Activated T-cell treated with anti-CD3 and anti-CD28 coated beads for 48 hours (primary cell): ENCODE measurements at regions not wholly inside any gene's neighbourhood (a gene's known extent, or its start where the extent isn't known, plus 50 kb on each side); places are given as distances from the start of the nearest gene placed in this dataset.
"Not testable (repeated sequence)": the region's sequence is repeated elsewhere in the genome, so short reads cannot be mapped to it uniquely, and the experiment has no call there.

Experiments used
- DNase-seq: peaks from one replicate; pipeline ENCODE4 v3.0.0-alpha.2; 2020; ENCODE audit warnings: low read depth

DNA sequence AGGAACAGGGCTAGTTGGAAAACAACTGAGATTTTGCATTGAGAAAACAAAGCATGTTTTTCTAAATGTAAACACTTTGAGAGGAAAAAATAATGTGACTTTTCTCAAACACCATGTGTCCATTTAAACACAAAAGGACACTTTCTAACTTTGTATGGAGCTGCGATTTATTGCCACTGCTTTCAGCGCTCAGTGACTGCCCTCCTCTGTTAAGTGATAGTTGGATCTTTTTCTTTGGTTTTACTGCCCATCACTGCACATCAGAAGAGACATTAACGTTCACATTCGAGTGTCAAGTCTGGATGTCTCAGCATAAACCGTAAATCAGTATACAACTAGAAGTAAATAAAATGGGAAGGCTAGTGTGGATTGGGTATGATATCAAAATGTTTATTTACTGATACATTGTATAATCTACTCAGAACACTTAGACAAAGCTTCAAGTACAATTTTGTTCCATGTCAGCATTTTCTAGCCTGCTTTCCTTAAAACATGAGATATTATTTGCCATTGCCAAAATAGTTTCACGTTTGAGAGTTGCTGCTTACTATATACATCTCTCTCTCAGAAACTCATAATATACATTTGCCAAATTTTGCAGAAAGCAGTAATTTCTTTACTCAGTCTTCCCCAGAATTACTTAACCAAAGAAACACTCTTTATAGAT is 237.6 kb downstream of the IKZF2 start:
- DNase-seq = no peak

DNA sequence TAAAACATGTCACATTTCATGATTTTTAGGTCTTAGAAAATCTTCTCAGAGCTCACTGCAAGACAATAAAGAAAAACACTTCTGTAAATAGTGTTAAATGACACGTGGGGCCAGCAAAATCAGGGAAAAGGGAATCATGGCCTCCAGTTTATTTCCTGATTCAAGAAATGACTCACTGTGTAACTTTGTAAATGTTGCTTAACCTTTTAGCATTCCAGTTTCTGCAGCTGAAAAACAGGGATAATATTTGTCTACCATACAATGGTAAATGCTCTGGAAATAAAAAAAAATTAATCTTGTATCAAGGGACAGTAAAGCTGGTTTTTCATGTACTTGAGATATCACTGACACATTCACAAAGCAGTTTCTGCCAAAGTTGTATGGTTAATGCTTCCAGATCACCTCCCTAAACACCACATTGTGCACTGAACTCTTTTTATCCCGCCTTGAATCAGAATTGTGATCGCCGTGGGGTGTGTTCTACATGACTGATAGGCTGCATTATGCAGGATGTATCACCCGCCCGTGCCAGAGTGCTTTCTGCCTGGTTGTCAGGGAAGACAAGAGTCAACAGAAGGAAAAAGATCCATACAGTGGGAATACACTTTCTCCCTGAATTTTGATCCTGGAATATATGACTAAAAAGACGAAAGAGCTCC is 238.8 kb downstream of the IKZF2 start:
- DNase-seq = no peak

DNA sequence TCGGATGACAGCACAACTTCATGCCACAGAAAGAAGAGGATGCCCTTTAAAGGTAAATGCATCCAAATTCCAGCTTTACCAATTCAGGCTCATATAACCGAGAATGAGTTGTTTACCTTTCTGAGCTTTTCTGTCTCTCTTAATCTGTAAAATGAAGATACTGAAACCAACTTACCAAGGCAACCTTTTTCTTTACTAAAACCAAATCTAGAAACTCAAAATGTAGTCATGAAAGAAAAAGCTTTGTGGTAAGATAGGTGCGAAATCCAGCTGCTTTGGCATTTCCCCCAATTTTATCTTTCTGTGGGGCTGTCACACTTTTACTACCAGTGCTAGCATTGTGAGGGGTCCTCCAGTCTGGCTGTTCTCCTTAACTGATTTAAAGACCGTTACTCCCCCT is 240.4 kb downstream of the IKZF2 start:
- DNase-seq = no peak

DNA sequence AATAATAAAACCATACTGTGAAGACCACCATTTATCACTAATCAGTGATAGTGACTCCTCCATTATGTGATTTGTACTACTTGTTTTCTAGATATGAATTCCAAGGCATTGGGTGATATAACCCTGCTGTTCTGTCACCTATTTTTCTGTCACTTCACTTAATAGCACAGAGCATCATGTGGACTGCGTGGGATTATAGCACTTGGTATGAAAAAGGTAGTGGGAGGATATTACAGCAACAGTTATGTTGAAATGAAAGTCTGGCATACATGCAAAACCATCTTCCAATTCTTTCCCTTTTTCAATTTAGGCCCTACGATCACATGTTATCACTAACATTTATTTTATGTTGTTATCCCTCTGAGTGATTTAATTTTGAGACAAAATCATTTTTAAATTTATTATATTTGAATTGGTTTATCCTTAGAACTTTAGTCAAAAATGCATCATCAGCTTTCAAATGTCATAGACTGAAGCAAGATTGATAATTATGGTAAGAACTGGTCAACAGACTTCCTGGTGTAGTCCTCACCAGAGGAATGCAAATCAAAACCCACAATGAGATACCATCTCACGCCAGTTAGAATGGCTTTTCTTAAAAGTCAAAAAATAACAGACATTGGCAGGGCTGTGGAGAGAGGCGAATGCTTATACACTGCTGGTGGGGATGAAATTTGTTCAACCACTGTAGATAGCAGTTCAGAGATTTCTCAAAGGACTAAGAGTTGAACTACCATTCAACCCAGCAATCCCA is 242.6 kb downstream of the IKZF2 start:
- DNase-seq = no peak

DNA sequence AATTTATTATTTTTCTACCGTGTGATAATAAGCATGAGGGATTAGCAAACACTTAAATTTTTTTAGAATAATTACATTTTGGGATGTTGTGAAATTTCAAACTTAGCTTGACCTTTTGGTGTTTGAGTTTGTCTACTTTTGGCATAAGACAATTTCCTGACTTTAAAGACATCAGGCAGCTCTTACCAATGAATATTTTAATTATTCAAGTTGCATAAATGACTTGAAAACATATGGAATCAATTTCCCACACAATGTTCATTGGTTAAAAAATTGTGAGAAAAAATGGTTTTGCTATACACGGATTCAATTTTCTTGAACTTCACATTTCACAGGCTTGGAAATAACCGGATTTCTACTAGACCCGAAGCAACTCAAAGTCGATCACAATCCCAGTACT is 243.4 kb downstream of the IKZF2 start:
- no peak for DNase-seq

DNA sequence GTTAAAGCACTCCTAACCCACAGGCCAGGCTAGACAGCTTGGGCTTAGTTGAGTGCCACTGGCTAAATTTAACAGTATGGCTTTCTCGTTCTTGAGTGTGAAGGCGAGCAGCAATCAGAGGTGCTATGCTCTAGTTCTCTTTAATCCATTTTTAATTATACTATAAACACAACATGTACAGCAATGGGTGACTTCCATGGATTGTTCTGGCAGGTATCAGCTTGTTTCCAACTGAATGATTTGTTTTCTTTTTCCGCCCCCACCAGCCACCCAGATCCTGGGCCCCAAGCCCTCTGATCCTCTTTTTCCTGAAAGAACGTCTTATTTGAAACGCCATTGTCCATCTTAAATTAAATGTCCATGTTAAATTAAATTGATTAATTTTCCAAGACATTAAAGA is 244.8 kb downstream of the IKZF2 start:
- no peak for DNase-seq

DNA sequence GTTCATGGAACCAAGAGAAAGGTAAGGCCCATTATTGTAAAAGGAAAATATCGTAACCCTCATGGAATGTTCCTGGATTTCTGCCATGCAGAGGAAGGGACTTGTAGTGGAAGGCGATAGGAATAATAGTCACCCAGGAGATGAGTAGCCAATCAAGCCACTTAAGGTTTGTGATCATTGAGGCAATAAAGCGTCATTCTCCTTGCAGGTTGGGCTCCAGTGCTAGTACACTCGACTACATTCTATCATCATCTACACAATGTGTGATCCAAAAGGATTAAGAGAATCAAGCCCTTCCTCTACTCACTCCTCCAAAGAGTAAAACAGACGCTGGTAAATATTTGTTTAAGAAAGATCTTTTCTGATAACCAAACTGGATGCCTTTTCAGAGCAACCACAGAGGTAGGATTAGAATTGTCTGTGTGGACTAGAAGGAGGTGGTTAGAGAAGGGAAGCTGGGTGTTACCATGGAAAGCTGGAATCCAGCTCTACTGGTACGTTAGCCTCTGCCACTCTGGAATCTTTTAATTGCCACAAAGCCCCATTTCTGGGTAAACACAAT is 245.7 kb downstream of the IKZF2 start:
- DNase-seq = no peak

DNA sequence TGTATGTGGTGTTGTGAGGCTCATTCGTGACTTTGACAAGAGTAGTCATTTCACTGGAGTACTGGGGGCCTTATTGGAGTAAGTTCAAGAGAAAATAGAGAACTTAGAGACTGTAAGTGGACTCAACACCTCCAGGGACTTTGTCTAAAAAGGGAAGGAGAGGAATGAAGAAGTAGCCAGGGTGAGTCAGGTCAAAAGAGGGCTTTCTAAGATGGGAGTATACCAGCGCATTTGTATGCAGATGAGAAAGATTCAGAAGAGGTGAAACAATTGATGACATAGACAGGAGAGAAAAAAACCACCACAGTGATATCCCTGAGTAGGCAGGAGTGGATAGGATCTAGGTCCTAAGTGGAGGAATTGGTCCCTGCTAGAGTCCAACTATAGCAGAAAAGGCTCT is 246.8 kb downstream of the IKZF2 start:
- no peak for DNase-seq

DNA sequence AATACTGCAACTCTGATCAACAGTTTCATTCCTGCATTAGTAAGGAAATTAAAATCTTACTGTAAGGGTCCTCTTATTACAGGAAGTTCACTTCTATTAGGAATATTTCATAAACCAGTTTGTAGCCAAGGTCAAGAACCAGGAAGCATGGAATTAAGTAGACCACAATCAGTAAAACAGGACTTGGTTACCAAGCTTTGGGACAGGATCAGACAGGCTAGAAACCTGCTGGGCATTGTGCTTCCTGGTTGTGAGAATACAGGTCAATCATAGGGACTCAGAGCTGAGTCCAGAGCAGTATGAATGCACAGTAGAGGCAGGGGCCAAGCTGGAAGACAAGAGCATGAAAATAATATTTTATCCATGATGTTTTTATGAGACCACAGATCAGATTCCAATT is 248.0 kb downstream of the IKZF2 start:
- no peak for DNase-seq

DNA sequence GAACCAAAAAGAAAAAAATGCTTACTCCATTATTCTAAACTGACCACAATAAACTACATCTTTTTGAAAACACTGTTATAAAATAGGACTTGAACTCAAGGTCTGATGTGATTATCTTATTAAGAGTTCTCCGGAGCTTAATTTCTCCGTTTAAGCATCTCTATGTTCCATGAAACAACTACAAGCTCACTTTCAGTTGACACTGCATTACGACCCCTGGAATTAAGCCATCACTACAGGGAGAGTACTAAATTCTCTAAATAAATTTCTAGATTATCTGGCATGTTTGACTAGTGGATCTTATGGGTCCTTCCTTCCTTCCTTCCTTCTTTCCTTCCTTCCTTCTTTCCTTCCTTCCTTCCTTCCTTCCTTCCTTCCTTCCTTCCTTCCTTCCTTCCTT is 249.0 kb downstream of the IKZF2 start:
- no peak for DNase-seq

DNA sequence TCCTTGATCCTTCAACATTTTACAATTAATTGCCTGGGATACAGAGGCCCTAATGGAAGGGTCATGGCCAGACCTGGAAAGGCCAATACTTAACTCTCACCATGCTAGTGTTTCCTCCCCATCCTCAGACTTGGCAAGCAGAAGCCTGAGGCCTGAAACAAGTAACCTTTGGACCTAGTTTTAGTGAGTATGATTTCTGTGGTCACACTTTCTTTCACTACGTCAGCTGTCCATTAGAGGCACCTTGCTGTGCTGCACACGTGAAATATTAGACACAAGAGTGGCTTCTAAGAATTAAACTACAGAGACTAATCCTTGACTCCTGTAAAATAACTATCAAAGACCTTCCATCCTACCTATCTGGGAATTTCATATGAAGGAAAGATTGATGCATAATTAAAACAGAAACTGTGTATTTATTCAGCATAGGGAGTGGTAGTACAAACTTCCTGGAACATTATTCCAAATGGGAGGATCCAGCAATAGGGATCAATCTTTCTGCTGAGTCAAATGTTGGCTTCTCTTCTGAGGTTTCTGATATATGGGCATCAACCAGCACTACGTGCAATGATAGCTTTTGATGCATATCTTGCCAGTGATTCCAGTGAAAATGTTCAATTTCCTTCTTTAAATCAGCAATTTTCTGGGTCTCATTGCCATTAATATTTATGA is 249.7 kb downstream of the IKZF2 start:
- no peak for DNase-seq

DNA sequence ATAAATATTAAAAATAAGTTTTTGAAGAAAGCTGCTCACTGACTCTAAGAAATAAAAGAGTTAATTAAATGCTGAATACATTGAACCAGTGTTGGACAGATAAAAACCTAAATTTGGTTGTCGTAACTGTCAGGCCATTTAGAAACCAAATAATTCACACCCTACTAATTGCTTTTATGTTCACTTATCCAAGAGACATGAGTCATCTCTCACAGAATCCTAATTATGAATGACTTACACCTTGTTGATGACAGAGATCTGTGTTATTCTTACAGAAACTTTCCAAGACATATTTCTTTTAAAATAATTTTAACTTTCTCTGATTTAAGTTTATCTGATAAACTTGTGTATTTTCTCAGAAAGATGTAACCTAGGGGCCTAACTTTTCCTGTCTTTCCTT is 250.7 kb downstream of the IKZF2 start:
- DNase-seq = no peak

DNA sequence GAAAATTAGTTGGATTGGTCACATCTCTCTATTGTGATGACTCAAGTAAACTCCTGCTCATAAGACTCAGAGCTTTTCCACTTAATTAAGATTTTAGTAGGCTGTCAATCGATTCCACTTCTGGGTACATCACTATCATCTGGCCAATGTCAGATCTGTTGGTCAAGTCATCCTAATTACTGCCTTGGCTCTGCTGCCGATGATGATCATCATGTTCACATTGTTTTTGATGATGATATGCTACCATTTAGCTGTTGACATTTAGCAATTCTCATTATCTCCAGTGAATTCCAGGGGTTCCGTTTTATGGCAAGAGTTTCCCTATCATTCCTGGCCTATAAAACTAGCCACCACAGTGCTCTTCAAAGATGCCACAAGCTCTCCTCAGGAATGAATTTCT is 253.4 kb downstream of the IKZF2 start:
- DNase-seq = no peak

DNA sequence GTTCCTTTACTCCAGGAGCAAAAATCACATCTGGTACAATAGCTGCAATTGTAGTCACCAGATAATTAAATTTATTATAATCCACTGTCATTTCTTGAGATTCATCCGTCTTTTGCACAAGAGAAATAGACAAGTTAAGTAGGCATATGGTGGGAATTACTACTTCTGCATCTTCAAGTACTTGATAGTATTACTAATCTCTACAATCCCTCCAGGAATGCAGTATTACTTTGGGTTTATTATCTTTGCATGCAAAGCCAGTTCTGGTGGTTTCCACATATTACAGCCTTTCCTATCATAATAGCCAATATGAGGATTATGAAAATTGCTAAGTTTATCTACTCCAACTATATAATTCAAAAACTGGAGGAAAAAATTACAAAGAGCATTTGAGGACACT is 254.1 kb downstream of the IKZF2 start:
- DNase-seq = no peak

DNA sequence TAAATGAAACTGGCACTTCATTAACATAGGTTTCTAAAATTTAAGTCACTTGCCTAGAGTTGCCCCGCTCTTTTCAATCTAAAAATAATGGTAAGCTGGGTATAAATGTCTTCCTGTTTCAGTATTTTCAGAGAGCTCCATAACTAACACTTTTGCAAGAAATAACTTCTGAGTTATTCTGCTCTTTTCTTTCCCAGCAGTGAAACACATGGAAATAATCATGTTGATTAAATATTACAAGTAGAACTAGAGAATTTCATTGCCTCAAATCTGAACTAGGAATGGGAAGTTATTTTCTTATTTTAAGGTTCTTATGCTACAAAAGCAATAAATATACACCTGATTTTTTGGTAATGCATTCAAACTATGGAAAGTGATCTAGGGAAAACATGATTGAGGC is 257.4 kb downstream of the IKZF2 start:
- no peak for DNase-seq

DNA sequence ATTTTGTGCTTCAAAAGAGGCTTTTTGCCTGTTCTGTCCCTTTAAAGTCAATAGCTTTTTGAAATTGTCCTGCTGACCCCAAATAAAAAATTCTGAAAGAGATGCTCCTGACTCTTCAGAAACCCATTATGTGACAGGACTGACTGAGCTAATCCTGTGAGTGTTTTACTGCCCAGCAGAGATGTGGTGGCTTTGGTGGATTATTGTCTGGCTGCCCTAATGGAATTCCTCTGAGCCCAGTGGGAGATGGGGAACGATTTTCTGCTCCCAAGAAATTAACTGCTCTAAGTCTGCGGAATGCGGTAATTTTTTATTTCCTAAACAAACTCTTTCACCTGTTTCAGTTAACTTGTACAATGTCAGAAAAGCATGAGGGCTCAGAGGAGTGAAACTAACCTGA is 258.2 kb downstream of the IKZF2 start:
- no peak for DNase-seq

DNA sequence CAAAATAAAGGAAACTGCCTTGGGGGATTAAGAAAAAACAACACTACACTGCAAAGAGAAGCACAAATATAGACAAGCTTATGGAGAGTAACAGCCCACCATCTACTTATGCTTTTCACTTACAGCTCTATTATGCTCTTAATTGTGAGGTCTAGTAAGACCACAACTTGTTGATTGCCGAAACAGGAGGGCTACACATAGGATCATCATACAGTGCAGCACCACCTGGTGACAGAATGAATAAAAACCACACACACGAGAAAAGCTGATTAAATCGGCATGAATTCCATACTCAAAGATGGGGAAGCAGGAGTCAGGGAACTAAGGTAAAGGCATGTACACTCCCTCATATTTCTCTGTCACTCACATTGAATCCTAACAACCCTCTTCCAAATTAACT is 259.2 kb downstream of the IKZF2 start:
- DNase-seq = no peak

DNA sequence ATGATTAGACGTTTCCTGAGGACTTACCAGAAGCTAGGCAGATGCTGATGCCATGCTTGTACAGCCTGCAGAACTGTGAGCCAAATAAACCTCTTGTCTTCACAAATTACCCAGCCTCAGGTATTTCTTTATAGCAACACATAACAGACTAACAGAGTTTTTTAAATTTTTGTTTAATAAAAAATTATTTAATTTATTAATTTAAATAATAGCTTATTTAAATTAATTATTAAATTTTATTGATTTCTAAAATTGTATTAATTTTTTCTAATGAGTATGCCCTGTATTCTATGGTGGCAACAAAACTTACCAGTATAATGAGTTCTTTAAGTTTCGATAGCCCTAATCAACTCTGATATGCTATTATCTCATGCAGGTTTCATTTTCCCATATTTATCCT is 259.8 kb downstream of the IKZF2 start:
- DNase-seq = no peak

DNA sequence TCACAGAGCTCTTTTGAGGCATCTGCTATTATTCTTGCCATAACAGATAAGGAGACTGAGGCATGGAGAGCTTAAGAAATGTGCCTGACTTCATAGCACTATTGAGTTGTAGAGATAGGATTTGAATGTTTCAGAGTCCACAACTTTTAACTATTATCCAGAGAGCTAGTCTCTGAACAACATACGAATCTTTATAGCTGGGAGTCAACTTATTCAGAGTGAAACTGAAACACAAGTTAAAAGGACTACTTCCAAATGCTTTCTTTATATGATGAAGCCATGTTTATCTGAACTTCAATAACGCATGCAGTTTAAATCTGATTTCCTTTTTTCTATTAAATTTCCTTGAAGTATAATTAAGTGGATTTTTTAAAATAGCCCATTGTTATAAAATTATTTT is 268.8 kb downstream of the IKZF2 start:
- no peak for DNase-seq

DNA sequence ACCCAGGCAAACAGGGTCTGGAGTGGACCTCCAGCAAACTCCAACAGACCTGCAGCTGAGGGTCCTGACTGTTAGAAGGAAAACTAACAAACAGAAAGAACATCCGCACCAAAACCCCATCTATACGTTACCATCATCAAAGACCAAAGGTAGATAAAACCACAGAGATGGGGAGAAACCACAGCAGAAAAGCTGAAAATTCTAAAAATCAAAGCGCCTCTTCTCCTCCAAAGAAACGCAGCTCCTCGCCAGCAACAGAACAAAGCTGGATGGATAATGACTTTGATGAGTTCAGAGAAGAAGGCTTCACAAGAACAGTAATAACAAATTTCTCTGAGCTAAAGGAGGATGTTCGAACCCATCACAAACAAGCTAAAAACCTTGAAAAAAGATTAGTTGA is 274.9 kb downstream of the IKZF2 start:
- DNase-seq = not testable (repeated sequence)

DNA sequence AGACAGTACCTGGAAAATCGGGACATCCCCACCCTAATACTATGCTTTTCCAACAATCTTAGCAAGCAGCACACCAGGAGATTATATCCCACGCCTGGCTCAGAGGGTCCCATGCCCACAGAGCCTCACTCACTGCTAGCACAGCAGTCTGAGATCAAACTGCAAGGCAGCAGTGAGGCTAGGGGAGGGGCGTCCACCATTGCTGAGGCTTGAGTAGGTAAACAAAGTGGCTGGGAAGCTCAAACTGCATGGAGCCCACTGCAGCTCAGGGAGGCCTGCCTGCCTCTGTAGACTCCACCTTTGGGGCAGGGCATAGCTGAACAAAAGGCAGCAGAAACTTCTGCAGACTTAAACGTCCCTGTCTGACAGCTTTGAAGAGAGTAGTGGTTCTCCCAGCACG is 275.5 kb downstream of the IKZF2 start:
- DNase-seq = not testable (repeated sequence)

DNA sequence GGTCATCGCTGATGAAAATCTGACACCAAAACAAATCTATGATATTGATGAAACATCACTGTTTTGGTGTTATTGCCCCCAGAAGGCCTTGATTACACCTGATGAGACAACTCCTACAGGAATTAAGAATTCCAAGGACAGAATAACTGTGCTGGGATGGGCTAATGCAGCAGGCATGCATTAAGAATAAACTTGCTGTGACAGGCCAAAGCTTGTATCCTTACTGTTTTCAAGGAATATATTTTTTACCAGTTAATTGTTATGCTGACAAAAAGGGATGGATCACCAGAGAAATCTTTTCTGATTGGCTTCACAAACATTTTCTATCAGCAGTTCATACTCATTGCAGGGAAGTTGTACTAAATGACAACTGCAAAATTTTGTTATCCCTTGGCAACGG is 278.2 kb downstream of the IKZF2 start:
- DNase-seq = no peak

DNA sequence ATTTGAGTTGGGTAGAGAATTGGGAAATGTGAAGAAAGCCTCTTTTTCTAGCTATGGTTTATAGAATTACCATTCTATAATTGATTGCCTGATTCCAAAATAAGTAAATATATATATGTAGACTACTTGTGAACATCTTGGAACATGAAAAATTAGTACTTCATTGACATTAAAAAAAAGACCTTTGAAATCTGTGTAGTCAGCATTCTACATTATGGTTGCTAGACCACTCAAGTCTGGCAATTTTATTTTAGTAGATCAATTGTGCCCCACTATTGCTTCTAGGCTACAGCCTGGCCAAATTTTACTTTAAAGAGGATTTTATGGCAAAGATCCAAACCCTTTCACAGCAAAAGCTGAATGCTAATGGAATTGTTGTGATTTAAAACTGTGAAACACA is 279.8 kb downstream of the IKZF2 start:
- no peak for DNase-seq
